NCI-H1048 (cell line): ENCODE measurements at regions not wholly inside any gene's neighbourhood (a gene's known extent, or its start where the extent isn't known, plus 50 kb on each side); places are given as distances from the start of the nearest gene placed in this dataset.

Source experiments
- DNase-seq: peaks from one replicate; lab custom pipeline; 2025; lab: John Stamatoyannopoulos, UW

- DNase-seq: no peak
Observed at GRCh38 chr20:52490711-52491430, 299.3 kb upstream of the ZFP64 start.

- no peak for DNase-seq
Observed at GRCh38 chr20:52484438-52484837, 292.9 kb upstream of the ZFP64 start.

GRCh38 chr20:52483382-52483781, 291.8 kb upstream of the ZFP64 start:
- DNase-seq: no peak

GRCh38 chr20:52482044-52482443, 290.5 kb upstream of the ZFP64 start:
- DNase-seq: no peak

- no peak for DNase-seq
Observed at GRCh38 chr20:52481443-52481842, 289.9 kb upstream of the ZFP64 start.

- DNase-seq: no peak
Observed at GRCh38 chr20:52476074-52476750, 284.6 kb upstream of the ZFP64 start.

- DNase-seq: no peak
Observed at GRCh38 chr20:52473186-52473585, 281.6 kb upstream of the ZFP64 start.

- DNase-seq: no peak
Observed at GRCh38 chr20:52470561-52470960, 279.0 kb upstream of the ZFP64 start.

GRCh38 chr20:52469128-52469527, 277.5 kb upstream of the ZFP64 start:
- DNase-seq: no peak

- DNase-seq: no peak
Observed at GRCh38 chr20:52465991-52466390, 274.4 kb upstream of the ZFP64 start.

- no peak for DNase-seq
Observed at GRCh38 chr20:52461582-52461981, 270.0 kb upstream of the ZFP64 start.

GRCh38 chr20:52459150-52459549, 267.6 kb upstream of the ZFP64 start:
- DNase-seq: no peak

- no peak for DNase-seq
Observed at GRCh38 chr20:52457826-52458225, 266.2 kb upstream of the ZFP64 start.

GRCh38 chr20:52454660-52455059, 263.1 kb upstream of the ZFP64 start:
- no peak for DNase-seq

- DNase-seq: no peak
Observed at GRCh38 chr20:52448513-52449232, 257.1 kb upstream of the ZFP64 start.

- no peak for DNase-seq
Observed at GRCh38 chr20:52447225-52447551, 255.6 kb upstream of the ZFP64 start.

GRCh38 chr20:52446421-52447224, 255.0 kb upstream of the ZFP64 start:
- DNase-seq: no peak

GRCh38 chr20:52444455-52444854, 252.9 kb upstream of the ZFP64 start:
- no peak for DNase-seq

- DNase-seq: no peak
Observed at GRCh38 chr20:52443874-52444273, 252.3 kb upstream of the ZFP64 start.

- no peak for DNase-seq
Observed at GRCh38 chr20:52441710-52442109, 250.1 kb upstream of the ZFP64 start.

- DNase-seq: no peak
Observed at GRCh38 chr20:52439375-52439774, 247.8 kb upstream of the ZFP64 start.

GRCh38 chr20:52438326-52438963, 246.9 kb upstream of the ZFP64 start:
- DNase-seq: no peak
